ENCODE measurements at regions not wholly inside any gene's neighbourhood (a gene's known extent, or its start where the extent isn't known, plus 50 kb on each side); places are given as distances from the start of the nearest gene placed in this dataset.

DNA sequence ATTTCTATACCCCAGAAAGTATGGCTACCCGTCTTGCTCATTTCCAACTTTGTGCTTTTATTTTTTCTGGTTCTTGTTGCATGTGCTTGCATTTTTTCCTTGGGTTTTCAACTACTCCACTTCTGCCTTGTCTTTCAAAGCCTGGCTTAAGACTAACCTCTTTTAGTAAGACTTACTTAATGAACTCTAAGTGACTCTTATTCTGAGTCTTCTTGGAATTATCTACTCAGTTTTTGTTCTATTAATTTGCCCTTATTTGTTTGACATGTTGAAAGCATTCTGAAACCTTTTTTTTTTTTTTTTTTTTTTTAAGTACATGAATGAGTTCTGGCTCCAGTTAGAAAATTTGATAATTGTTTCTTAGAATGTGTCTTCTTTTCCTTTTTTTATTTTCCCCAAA lies 74.8 kb downstream of the SLIT2 start:
- Histone ChIP-seq H2AFZ (no peak overlapping the region), H3K36me3 (ENCODE audit: control insufficient read depth, insufficient read depth, low read length) (no peaks in the 10 kb centered on the region), H3K27ac (no peak overlapping the region), H3K4me2 (ENCODE audit: low read length) (no peak overlapping the region), H3K9me3 (ENCODE audit: control insufficient read depth, low read length) (no peaks in the 10 kb centered on the region), H3K27me3 (ENCODE audit: control insufficient read depth, insufficient read depth, low read length) (no peaks in the 10 kb centered on the region), H3K79me2 (no peaks in the 10 kb centered on the region), H3K4me3 (ENCODE audit: low read depth, low read length) (no peak overlapping the region), H3K4me1 (no peaks in the 10 kb centered on the region), H3K9ac (no peak overlapping the region)
- TF ChIP-seq, protein P1, sequence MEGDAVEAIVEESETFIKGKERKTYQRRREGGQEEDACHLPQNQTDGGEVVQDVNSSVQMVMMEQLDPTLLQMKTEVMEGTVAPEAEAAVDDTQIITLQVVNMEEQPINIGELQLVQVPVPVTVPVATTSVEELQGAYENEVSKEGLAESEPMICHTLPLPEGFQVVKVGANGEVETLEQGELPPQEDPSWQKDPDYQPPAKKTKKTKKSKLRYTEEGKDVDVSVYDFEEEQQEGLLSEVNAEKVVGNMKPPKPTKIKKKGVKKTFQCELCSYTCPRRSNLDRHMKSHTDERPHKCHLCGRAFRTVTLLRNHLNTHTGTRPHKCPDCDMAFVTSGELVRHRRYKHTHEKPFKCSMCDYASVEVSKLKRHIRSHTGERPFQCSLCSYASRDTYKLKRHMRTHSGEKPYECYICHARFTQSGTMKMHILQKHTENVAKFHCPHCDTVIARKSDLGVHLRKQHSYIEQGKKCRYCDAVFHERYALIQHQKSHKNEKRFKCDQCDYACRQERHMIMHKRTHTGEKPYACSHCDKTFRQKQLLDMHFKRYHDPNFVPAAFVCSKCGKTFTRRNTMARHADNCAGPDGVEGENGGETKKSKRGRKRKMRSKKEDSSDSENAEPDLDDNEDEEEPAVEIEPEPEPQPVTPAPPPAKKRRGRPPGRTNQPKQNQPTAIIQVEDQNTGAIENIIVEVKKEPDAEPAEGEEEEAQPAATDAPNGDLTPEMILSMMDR (IDR thresholded peaks at IDR 0.05), result no peak

DNA sequence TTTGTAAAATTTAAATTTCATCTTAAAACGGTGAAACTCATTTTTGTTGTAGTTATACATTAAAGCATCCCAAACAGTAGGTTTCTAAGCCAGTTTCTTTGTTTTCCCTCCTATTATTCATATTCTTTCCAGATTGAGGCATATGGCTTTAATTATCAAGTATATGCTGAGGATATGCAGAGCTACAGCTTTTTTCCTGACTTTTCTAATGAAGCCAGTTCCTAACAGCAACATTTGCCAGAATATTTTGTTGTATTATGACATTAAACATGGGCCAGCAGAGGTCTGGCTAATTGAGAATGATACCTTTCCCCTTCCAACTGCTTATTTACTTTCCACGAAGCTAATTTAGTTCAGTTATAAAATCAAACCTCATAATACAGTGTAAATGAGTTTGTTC lies 75.3 kb downstream of the SLIT2 start:
- Histone ChIP-seq H3K4me2 (ENCODE audit: low read length) (no peak overlapping the region), H3K4me3 (ENCODE audit: low read depth, low read length) (no peak overlapping the region), H3K9me3 (ENCODE audit: control insufficient read depth, low read length) (no peaks in the 10 kb centered on the region), H3K27ac (no peak overlapping the region), H3K36me3 (ENCODE audit: control insufficient read depth, insufficient read depth, low read length) (no peaks in the 10 kb centered on the region), H3K79me2 (no peaks in the 10 kb centered on the region), H3K4me1 (no peaks in the 10 kb centered on the region), H3K9ac (no peak overlapping the region), H3K27me3 (ENCODE audit: control insufficient read depth, insufficient read depth, low read length) (no peaks in the 10 kb centered on the region), H2AFZ (no peak overlapping the region)
- TF ChIP-seq, protein P1 (IDR thresholded peaks at IDR 0.05), result no peak

GRCh38 chr4:20327808-20328207 lies 76.1 kb downstream of the SLIT2 start:
- TF ChIP-seq, protein P1 (IDR thresholded peaks at IDR 0.05), result no peak
- Histone ChIP-seq H3K27ac (no peak overlapping the region), H3K4me2 (ENCODE audit: low read length) (no peak overlapping the region), H2AFZ (no peak overlapping the region), H3K27me3 (ENCODE audit: control insufficient read depth, insufficient read depth, low read length) (no peaks in the 10 kb centered on the region), H3K79me2 (no peaks in the 10 kb centered on the region), H3K36me3 (ENCODE audit: control insufficient read depth, insufficient read depth, low read length) (no peaks in the 10 kb centered on the region), H3K9ac (no peak overlapping the region), H3K4me1 (no peaks in the 10 kb centered on the region), H3K9me3 (ENCODE audit: control insufficient read depth, low read length) (no peaks in the 10 kb centered on the region), H3K4me3 (ENCODE audit: low read depth, low read length) (no peak overlapping the region)

GRCh38 chr4:20331642-20332041 lies 79.9 kb downstream of the SLIT2 start:
- Histone ChIP-seq H3K4me1 (no peaks in the 10 kb centered on the region), H3K4me3 (ENCODE audit: low read depth, low read length) (no peak overlapping the region), H3K27ac (no peak overlapping the region), H3K4me2 (ENCODE audit: low read length) (no peak overlapping the region), H3K9me3 (ENCODE audit: control insufficient read depth, low read length) (no peaks in the 10 kb centered on the region), H3K9ac (no peak overlapping the region), H2AFZ (no peak overlapping the region), H3K79me2 (no peaks in the 10 kb centered on the region), H3K27me3 (ENCODE audit: control insufficient read depth, insufficient read depth, low read length) (no peaks in the 10 kb centered on the region), H3K36me3 (ENCODE audit: control insufficient read depth, insufficient read depth, low read length) (no peaks in the 10 kb centered on the region)
- TF ChIP-seq, protein P1 (IDR thresholded peaks at IDR 0.05), result no peak

- no peak overlapping the region for H3K9ac ChIP-seq
- H3K79me2 ChIP-seq, result no peaks in the 10 kb centered on the region
Observed at GRCh38 chr4:20333141-20333715, 81.5 kb downstream of the SLIT2 start.

More at GRCh38 chr4:20333141-20333715, 81.5 kb downstream of the SLIT2 start:
- H3K4me2 ChIP-seq (ENCODE audit: low read length), result no peak overlapping the region
- no peaks in the 10 kb centered on the region for H3K4me1 ChIP-seq
- H2AFZ ChIP-seq, result no peak overlapping the region
- no peaks in the 10 kb centered on the region for H3K9me3 ChIP-seq (ENCODE audit: control insufficient read depth, low read length)
- no peak overlapping the region for H3K27ac ChIP-seq
- H3K36me3 ChIP-seq (ENCODE audit: control insufficient read depth, insufficient read depth, low read length), result no peaks in the 10 kb centered on the region
- H3K4me3 ChIP-seq (ENCODE audit: low read depth, low read length), result no peak overlapping the region
- no peaks in the 10 kb centered on the region for H3K27me3 ChIP-seq (ENCODE audit: control insufficient read depth, insufficient read depth, low read length)
- TF ChIP-seq, protein P1 (IDR thresholded peaks at IDR 0.05), result no peak

Data from parathyroid adenoma (tissue), 2 donors.